ENCODE measurements at regions not wholly inside any gene's neighbourhood (a gene's known extent, or its start where the extent isn't known, plus 50 kb on each side); places are given as distances from the start of the nearest gene placed in this dataset.

DNA sequence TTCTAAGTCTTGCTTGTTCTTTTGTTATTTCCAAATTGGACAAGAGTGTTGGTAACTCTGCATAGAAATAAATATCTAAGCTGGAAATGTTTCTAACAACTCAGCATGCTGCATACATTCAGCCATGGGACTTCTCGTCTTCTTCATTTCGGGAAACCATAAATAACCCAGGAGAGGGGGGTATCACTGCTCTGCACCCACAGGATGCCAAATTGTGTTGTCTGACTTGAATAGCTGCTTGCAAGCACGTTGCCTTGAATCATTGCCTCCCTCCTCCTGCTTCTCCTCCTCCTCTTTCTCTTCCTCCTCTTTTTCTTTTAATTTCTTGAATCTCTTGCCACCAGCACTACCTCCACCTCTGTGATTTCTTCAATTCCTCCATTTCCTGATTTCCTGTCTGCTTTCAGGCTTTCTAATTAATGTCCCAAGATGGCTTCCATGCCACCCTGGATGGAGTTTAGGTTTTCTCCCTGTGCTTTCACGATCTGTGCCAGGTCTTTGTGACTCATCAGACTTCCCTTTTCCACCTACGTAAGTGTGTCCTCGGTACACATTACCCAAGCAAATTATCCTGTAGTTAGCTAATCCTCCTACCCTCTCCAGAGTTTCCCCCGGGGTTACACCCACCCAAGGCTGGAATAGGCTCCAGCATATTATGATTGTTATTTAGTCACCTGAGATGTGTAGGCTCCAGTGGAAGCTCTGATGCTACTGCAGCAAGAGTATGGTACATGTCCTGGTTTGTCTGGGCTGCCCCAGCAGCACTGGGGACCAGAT lies 122.6 kb upstream of the VCX3B start:
- TF ChIP-seq, protein P1, sequence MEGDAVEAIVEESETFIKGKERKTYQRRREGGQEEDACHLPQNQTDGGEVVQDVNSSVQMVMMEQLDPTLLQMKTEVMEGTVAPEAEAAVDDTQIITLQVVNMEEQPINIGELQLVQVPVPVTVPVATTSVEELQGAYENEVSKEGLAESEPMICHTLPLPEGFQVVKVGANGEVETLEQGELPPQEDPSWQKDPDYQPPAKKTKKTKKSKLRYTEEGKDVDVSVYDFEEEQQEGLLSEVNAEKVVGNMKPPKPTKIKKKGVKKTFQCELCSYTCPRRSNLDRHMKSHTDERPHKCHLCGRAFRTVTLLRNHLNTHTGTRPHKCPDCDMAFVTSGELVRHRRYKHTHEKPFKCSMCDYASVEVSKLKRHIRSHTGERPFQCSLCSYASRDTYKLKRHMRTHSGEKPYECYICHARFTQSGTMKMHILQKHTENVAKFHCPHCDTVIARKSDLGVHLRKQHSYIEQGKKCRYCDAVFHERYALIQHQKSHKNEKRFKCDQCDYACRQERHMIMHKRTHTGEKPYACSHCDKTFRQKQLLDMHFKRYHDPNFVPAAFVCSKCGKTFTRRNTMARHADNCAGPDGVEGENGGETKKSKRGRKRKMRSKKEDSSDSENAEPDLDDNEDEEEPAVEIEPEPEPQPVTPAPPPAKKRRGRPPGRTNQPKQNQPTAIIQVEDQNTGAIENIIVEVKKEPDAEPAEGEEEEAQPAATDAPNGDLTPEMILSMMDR (IDR thresholded peaks at IDR 0.05) = no peak
- TF ChIP-seq POLR2AphosphoS5 (IDR thresholded peaks at IDR 0.05) (no peak), POLR2A (IDR thresholded peaks at IDR 0.05) (no peak), EP300 (IDR thresholded peaks at IDR 0.05) (no peak)

All from upper lobe of left lung (tissue), 4 donors.